NCI-H748 treated with DMSO at 0.1 percent for 48 hours (cell line): ENCODE measurements at regions not wholly inside any gene's neighbourhood (a gene's known extent, or its start where the extent isn't known, plus 50 kb on each side); places are given as distances from the start of the nearest gene placed in this dataset.

Experiments used
- DNase-seq: peaks from one replicate; lab custom pipeline; 2025; lab: John Stamatoyannopoulos, UW

DNA sequence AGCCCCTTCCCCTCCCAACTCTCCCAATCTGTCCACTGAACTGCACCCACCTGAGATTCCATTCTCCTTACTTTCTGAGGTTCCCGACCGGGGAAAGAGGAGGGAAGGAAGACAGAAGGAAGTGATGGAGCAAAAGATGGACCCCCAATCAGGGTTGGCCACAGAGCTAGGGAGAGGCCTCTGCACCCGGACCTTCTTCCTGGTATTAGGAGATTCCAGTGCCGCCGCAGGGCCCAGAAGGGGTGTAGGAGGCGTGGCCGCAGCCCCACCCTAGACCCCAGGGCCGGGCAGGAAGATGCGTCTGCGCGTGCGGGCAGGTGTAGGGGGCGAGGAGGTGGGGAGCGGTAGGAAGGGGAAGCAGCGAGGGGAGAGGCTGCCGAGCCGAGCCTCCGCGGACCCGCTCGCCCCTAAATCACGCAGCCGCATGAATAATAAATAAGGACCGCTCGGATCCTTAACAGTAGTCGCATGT lies 104.2 kb upstream of the MVB12B start:
- no peak for DNase-seq

- DNase-seq = no peak
Measured at GRCh38 chr9:126222835-126223431, 103.7 kb upstream of the MVB12B start.

DNA sequence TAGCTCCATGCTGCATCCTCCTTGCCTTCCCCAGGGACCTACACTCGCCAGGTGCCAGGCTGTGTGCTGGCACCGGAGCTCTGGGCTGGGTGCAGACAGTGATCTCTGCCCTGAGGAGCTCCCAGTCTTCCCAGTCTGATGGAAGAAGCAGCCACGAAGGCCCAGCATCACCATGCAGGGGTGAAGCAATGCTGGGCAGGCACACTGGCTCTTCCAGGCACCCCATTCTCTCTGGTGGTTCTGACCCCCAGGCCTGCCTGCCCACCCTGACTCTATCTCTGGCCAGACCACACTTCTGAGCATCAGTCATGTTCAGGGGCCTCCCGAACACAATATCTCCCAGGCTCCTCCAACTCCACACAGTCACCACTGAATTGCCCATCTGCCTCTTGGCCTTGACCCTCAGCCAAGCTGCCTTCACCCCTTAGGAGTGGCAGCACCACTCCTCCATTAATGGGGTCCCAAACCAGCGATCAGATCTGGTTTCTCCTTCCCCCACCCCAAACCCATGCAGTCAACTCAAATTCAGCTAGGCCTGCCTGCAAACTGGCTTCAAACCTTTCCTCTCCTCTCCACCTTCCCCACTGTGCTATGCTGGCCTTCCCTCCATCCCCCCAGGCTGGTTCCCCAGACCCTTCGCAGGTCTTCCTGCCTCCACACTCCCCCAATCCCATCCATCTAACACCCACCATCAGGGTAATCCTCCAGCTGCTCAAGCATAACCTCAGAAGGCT lies 102.7 kb upstream of the MVB12B start:
- no peak for DNase-seq

DNA sequence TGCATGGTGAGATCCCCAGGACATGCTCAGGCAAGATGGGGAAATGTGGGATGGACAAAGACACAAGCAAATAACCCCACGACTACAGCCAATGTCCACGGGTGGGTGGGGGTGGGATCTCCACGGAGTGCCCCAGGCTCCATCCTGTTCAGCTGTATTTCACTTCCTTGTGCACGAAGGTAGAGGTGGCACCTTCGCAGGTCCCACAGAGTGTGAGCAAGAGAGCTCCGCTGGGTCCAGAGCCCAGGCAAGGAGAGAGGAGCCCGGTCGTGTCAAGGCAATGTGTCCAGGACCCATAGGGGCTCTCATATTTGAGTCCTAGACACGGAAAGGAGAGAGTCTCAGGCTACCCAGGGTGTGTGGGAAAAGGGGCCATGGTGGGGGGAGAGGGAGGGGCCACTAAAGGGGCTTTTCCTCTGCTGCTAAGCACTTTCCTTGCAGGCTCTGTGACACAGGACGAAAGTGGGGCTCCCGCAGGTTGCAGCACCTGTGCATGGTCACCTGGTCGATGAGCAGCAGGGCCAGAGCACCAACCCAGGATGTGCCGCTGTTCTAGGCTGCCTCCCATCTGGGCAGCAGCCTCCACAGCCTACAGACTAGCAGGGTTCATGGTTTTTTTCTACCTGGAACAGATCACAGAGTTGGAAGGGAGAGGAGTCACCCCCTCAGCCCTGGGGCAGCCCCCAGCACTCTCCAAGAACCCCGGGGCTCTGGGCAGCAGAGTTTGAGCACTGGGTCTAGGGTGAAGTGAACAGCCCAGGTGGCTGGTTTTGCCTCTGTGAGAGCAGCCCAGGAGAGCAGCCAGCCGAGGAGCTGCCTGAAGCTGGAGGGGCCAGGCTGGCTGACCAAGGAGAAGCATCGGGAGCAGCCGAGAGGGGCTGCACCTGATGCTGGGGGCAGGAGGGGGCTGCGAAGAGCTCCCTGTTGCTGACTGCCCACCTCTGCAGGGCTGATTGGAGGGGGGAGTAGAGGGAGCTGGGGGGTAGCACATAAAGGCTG lies 100.7 kb upstream of the MVB12B start:
- no peak for DNase-seq

DNA sequence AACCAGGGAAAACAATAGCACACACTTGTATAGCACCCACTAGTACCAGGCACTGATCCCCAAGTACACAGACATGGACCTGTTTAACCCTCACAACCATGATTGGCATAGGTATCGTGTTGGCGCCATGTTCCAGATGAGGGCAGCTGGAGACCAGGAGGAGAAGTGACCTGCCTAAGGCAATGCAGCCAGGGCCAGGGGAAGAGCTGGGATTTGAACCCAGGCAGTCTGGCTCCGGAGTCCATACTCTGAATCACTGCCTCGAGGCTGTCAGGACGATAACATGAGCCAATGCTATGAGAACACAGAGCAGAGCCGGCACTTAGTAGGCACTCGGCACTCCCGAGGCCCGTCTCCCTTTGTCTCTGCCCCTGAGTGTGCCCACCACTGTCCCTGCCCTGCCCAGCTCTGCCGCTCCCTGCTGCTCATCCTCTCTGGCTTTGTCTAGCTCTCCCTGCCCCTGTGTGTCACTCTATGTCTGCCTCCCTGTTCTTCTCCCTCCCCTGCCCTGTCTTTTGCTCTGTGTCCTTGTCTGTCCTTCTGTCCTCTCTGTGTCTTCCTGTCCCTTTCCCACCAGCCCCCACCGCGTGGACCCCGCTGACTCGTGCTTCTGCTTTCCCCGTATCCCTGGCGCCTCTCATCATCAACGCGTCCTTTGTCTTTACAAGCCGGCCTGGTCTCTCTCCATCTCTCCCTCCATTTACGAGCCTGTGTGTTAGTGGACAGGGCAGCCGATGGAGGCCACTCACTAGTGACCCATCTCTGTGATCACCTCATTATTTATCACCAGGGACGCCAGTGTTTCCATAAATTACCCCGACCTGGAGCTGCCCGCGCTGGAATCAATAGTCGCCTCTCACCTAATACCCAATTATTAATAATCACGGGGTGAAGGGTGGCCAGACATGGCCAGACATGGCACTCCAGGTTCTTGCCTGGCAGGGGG lies 99.4 kb upstream of the MVB12B start:
- DNase-seq = no peak

DNA sequence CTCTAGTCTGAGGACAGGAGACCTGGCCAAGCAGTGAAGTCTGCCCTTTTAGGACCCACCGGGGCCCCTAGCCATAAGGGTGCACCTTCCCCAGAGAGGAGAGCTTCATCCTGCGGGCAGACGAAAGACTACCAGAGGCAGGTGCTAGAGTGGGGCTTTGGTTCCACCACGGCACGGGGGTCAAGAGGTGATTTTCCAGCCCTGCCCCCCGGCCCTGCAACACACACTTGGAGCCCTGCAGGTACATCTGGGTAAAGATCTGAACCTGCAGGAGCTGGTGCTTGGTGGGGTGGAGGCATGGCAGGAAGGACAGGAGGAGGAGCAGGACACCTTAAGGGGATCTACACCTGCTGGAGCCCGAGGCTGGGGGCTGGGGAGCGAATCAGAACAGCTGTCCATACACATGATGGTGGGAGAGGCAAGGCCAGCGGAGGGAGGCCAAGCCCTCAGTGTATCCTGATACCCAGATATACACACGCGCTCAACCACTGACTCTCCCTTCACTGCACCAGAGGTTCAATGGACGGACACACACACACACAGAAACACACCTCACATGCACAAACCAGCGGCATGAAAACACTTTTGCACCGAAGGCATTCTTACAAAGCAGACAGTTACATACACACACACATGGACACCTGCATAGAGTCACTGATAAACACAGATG lies 98.4 kb upstream of the MVB12B start:
- no peak for DNase-seq

- peak; percentile 60 for DNase-seq
Measured at GRCh38 chr9:126228781-126229444, 97.7 kb upstream of the MVB12B start.

GRCh38 chr9:126229501-126229900 lies 97.1 kb upstream of the MVB12B start:
- no peak for DNase-seq

DNA sequence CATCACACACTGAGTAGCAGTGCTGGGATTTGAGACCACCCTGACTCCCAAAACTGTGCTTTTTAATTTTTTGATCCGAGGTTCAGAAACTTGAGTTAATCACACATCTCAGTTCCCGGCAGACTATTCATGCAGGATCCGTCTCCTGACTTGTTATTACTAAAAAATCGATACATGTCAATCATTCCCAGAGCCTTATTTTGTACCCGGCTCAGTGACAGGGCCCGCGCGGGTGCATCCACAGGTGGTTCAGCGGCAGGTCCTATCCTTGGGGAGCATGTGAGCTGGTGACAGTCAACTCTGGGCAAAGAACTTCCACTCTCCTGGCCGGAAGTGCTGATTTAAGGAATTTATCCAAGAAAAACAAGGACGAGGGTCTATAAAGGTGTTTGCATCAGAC lies 95.9 kb upstream of the MVB12B start:
- no peak for DNase-seq

DNA sequence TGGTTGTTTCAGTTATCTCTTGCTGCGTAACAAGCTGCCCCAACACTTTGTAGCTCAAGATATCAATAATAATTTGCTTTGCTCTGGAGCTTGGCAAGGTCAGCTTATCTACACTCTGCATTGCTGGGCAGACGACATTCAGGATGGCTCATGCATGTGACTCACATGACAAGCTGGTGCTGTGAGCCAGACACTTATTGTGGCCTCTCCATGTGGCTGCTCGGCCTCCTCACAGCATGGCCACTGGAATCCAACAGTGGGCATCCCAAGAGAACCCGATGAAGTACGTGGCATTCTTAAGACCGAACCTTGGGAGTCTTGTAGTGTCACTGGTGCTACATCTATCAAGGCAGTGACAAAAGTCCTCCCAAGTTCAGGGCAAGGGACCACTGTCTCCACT lies 94.2 kb upstream of the MVB12B start:
- DNase-seq = no peak

DNA sequence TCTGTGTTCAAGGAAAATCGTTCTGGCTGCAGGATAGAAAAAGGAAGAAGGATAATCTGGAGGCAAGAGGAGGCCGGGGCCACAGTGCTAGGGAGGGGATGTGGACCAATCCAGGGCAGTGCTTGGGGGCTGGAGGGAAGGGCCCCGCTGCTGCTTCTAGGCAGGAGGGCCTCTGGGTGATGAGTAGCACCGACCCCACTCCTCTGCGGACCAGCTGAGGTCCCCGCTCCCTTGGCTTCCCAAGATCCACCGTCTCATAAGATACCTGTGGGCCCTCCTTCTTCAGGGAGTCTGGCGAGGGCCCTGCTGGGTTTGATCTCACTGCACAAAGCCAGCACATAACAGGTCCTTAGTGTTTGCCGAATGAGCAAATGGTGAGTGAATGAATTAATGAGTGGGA lies 93.5 kb upstream of the MVB12B start:
- DNase-seq = no peak

DNA sequence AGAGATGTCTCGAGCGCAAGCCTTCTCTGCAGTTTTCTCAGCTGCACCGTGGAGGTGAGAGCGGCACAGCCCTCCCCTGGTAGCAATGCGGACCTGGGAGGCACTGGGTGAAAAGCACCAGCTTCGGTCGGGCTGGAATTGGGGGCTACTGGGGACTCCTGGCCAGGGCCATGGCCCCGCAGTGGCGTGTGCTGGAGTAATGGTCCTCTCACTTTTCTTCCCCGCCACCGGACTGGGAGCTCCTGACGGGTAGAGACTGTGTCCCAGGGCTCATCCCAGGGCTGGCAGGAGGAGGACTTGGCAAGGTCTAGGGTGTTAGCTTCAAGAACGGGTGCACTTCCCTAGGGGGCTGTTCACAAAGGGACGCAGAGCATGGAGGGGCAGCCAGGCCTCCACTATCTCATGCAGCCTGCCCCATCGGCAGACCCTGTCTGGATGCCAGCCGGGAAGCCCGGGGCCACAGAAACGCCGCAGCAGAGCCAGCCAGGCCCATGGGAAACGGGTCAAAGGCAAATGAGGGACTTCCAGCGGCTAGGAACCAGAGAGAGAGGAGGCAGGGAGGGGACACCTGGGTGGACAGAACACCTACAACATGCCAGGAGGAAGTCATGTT lies 92.6 kb upstream of the MVB12B start:
- DNase-seq = no peak

DNA sequence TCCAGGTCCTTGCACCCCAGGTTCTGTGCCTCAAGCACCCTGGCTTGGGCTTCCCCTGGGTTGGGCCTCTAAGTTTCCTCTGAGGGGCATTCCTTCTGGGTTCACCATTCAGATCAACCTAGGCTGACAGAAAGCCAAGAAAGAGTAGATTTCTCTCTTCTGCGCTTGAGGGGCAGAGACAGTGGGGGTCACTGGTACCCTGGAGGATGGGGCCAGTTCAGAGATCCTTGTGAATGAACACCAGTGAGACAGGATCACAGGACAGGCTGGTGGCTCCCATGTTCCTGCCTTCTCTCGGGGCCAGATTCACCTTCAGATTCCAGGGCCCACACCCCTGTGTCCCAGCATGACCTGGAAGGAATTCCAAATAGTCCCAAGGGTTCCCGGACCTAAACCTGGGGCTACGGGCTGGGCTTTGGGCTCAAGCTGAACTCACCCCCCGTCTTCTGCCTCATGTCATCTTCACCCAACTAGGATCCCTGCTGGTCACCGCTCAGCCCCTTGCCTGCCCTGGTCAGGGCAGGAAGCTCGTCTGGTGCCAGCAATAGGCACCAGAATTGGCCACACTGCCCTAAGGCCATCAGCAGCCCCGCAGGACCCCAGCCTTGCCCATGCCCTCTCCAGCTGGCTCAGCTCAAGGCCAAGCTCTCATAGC lies 91.8 kb upstream of the MVB12B start:
- no peak for DNase-seq

- DNase-seq = no peak
Measured at GRCh38 chr9:126235336-126236243, 91.0 kb upstream of the MVB12B start.

DNA sequence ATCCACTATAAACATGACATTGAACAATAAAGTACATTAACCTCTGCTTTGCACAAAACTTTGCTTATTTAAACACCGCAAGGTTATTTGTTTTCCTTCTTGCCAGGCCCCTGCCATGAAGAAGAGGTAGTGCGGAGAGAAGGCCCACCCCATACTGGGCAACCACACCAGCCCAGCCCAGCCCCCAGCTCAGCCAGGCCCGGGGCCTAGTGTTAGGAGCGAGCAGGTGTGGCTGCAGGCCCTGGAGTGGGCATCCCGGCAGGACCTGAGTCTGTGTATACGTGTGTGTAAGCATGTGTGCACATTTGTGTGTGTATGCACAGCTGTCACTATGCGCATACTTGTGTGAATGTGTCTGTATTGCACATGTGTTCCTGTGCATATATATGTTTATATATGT lies 90.4 kb upstream of the MVB12B start:
- no peak for DNase-seq

DNA sequence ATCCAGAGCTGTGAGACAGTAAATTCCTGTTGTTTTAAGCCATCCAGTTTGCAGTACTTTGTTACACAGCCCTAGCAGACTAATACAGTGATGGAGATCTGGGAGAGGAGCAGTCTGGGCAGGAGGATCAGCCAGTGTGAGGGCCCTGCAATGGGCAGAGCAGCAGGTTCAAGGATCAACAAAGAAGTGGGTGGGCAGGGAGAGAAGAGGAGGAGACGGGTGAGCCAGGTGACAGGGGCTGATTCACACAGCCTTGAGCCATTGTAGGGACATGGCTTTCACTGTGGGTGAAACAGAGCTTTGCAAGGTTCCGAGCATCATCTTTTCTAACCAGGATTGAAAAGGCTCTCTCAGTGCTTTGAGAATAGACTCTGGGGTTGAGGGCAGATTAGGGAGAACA lies 88.2 kb upstream of the MVB12B start:
- no peak for DNase-seq

DNA sequence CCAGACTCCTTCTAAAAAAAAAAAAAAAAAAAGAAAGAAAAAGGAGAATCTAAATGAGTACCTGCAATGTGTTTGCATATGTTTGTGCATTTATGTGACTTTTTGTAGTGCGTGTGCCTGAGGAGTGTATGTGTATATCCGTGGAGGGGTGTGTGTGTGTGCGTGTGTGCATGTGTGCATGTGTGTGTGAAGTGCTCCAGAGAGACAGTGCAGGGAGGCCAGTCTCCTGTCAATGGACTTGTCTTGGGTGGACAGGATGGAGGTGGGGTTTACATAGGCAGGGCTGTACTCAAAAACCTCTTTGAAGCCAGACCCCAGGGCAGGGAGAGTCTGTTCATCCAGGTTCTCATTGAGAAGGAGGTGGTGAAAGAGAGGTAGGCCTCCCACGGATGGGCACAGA lies 87.1 kb upstream of the MVB12B start:
- no peak for DNase-seq

DNA sequence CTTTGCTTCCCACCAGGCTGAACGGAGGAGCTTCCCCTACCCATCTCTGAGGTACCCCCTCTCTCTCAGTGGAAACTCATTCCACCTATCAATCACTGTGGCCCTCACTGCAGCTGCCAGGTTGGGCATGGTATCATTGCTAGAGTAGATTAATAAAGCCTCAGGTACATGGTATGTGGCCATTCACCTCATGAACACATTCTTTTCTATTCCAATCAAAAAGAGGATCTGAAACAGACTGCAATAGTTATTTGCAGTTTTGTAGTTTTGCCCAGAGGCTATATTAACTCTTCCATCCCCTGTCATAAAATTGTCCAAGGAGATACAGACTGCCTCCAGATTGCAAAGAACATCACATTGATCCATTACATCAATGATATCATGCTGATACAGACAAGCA lies 85.8 kb upstream of the MVB12B start:
- DNase-seq = no peak
